ENCODE measurements at regions not wholly inside any gene's neighbourhood (a gene's known extent, or its start where the extent isn't known, plus 50 kb on each side); places are given as distances from the start of the nearest gene placed in this dataset.
"Not testable (repeated sequence)": the region's sequence is repeated elsewhere in the genome, so short reads cannot be mapped to it uniquely, and the experiment has no call there.

DNA sequence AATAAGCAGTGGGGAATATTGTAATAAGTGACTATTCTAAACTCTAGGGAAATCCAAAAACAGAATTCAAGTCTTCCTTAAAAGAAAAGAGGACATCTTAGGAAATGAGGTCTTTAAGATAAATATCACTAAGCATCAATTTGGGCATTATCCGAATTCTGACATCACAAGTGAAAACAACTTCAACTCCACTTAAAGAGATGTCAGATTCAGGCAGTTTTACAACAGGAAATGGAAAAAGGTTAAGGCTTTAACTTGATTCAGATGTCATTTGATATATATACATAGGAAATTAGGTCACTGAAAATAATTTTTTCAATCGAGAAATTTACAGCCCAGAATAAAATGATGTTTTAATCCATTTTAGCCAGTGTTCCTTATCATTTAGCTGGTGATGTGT lies 435.4 kb downstream of the SETD4 start:
- DNase-seq (ENCODE audit: low read depth in 4 of 4, low spot score in 3 of 4) = no peak

DNA sequence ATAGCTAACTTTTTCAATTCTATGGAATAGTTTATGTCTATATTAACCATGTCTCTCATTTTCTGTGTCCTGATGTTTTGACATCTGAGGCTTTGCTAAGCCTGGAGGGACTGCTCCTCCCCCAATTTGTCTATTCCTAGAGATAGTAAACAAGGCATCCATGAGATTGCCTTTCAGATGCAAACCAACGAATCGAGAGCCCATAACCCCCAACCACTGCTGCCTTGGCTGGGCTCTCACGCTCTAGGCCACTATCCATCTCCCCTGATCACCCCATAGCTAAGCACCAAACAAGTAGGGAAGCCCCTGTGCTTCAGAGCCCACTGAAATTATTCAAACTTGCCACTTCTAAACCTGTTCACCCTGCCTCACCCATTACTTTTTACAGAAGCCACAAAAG lies 437.7 kb downstream of the SETD4 start:
- no peak for DNase-seq (ENCODE audit: low read depth in 4 of 4, low spot score in 3 of 4)

DNA sequence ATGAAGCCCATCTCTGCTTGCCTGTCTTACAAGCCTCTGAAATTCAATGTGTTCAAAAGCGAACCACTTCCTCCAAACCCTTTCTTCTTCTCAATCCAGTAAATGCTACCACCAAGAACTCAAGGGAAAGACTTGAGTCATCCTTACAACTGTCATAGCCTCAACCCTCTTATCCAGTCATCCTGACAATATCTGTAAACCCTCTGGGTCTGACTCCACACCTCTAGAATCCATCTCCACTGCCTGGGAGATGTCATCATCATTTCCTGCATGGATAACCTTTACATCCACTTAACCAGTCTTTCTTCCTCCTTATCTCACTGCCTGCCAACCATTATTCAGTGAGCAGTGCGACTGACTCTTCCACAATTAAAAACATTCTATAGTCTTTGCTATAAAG lies 441.1 kb downstream of the SETD4 start:
- no peak for DNase-seq (ENCODE audit: low read depth in 4 of 4, low spot score in 3 of 4)

DNA sequence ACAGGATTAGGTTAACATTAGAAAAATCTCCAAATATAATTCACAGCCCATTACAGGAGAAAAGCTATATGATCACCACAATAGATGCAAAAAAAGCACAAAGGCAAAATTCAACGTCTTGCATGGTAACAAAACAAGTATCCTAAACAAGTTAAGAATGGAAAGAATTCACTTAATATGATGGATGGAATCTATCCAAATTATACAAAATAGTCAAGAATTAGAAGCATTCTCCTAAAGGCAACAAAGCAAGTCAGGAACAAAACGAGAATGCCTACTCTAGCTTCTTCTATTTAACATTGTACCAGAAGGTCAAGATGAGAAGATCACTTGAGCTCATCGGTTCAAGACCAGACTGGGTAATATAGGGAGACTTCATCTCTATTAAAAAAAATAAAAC lies 442.8 kb downstream of the SETD4 start:
- DNase-seq (ENCODE audit: low read depth in 4 of 4, low spot score in 3 of 4) = no peak

DNA sequence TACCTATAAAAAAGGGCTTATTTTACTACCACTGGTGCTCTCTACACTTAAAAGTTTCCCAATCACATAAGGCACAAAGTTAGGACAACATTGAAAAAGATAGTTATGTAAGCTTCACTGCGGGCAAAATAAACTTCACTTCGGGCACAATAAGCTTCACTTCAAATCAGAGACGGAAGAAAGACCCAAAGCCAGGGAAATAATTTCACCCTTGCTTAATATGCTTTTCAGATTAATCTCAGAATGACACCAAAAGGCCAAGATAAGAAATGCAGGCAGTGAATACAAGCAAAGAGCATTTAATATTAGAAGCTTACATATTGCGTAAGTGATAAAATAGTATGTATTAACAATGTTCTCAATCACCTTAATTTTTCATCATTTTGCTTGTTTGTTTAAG lies 444.2 kb downstream of the SETD4 start:
- DNase-seq (ENCODE audit: low read depth in 4 of 4, low spot score in 3 of 4) = peak in 1 of 4 donors; percentile 7

DNA sequence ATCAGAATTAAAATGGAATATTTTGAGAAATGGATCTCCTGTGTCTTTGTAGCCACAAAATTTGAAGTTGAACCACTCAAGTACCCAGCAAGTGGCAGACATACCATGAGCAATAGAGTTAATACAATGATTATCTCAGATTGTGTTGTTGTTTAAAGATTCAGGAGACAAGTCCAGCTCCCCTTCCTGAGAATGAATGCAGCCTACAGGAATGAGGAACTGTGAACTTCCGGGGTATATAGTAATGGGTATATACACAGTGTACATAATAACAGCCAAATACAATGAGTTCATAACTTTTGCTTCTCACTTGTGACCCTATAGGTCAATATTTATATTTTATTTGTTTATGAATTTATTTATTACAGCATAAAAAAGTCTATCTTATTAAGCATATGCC lies 445.0 kb downstream of the SETD4 start:
- DNase-seq (ENCODE audit: low read depth in 4 of 4, low spot score in 3 of 4) = no peak

DNA sequence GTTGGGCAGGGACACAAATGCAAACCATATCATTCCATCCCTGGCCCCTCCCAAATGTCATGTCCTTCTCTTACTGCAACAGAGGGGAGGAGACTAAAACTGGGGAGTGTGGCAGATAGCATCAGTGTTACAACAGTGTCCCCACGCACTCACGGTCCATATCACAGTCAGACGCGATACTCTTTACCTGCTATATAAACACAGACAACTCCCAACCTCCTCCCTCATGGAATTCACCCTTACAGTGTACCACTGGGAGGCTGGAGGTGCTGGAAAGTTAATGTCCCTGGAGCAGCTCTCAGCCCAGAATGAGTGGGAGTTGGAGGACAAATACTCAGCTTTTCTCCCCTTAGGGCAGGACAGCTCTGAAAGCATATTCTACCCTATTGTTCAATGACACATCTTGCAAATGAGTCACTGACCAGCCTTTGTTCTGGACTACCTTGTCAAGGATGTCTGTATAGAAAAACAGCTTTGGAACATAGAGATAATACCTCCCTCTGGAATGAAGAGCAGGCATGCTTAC lies 445.9 kb downstream of the SETD4 start:
- DNase-seq (ENCODE audit: low read depth in 4 of 4, low spot score in 3 of 4) = no peak

DNA sequence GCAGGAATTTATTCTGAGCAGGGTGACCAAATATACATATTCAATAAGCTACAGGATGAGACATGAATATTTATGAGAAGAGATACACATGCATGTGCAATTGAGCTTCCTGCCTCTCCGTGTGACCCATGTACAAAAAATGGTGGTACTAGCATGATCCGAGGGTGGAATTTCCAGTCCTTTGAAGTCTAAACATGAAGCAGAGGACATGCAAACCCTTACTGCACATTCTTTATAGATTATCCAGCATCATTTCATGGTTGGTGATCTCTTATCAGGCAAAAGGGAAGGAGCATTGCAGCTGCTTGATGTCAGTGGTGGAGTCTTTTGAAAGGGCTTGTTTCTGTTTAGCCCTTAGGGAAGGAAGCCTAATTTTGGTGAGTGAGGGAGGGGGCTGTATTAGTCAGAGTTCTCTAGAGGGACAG lies 448.6 kb downstream of the SETD4 start:
- no peak for DNase-seq (ENCODE audit: low read depth in 4 of 4, low spot score in 3 of 4)

DNA sequence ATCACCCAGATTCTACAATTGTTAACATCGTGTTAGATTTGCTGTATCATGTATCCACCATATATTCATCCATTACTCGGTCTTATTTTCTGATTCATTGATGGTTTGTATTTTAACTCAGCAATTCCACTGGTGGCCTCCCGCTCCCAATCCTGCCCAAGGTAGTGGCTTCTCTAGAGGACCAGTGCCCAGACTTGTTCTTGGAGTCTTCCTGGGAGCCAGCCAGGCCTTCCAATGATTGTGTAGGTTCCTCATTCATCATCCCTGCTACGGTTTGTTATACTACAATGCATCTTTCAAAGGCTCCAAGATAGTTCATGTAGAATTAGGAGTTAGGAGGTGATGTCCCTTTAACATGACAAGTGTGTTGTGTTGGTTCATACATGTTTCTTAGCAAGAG lies 451.1 kb downstream of the SETD4 start:
- DNase-seq (ENCODE audit: low read depth in 4 of 4, low spot score in 3 of 4) = no peak

DNA sequence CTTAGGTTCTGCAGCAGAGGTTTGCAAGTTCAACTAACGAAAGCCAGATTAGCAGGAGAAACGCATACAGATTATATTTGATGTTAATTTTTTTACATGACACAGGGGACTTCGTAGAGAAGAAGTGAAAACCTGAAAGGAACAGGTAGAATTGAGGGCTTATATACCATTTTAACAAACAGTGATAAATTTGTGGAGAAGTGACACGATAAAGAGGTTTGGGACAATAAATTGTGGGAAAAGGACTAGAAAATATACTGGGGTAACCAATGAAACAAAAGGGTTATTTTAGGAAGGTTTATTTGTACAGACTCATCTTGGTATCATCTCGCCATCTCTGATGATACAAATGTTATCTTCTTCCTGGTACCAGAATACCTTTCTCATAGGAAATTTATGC lies 452.9 kb downstream of the SETD4 start:
- DNase-seq (ENCODE audit: low read depth in 4 of 4, low spot score in 3 of 4) = no peak

DNA sequence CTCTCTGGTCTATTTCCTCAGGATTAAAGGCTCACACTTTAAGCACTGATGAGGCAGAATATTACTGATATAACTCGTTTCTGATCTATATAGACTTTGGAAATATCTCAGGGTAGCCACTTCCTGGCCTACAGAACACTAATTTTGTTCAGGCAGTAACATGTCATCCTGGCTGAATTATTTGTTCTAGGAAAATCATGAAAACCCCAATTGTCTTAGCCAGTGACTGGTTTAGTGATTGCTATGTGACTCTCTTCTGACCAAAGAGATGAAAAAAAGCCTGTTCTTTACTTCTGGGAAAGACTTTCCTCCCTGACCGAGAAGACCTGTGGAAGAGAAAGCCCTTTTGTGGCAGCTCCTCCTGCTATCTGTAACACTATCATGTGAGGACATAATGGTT lies 453.7 kb downstream of the SETD4 start:
- no peak for DNase-seq (ENCODE audit: low read depth in 4 of 4, low spot score in 3 of 4)

DNA sequence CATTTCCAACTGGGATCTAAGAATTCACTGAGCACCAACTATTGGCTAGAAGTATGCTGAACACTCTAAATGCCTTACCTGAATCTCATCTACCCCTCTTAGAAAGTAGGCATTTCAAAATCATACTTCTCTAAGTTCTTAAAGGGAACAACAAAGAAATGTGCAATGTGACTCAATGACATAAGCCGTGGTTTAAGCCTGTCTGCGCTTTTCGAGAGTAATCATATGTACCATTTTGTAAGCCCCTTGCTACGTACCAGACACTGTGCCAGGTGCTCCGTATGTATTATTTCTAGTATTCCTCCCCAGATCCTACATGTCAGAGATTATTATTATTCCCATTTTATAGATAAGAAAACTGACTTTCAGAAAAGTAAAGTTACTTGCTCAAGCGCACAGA lies 454.2 kb downstream of the SETD4 start:
- DNase-seq (ENCODE audit: low read depth in 4 of 4, low spot score in 3 of 4) = no peak

DNA sequence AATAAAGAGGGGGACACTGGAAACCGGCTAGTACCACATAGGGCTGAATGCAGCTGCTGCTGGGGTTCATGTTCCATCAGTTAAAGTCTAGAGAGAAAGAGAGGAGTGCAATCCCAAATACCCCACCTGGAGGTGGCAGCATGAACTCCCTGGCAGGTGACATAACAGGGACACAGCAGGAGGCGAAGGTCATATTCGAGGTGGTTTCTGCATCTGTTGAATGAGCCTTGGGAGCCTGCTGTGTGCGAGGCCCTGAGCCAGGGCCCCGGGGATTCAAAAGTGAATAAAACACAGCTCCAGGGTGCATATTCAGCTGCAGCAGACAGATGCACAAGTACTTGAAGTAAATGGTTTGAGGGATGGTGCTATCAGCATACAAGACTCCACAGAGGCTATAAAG lies 456.8 kb downstream of the SETD4 start:
- DNase-seq (ENCODE audit: low read depth in 4 of 4, low spot score in 3 of 4) = no peak

DNA sequence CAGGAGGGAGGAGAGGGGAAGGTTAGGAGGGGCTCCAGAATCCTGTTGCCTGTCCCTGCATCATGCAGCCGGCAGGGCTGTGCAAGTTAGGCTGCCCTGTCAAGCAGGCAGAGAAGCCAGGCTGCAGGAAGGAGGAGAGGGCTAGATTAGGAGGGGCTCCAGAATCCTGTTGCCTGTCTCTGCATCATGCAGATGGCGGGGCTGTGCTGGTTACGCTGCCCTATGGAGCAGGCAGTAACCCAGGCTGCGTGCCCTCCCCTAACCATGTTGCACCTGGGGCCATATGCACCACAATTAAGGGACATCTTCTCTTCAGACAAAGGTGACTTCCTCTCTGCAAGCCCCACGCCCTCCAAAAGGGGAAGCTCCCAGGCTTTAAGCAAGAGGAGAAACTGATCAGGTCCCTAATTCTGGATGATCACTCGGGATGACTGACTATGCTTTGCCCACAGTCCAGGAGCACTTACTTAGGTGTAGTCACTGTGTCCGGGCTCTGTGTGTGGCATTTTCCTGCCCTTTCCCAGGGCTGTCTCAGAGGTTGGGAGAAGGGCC lies 457.4 kb downstream of the SETD4 start:
- DNase-seq (ENCODE audit: low read depth in 4 of 4, low spot score in 3 of 4) = no peak

DNA sequence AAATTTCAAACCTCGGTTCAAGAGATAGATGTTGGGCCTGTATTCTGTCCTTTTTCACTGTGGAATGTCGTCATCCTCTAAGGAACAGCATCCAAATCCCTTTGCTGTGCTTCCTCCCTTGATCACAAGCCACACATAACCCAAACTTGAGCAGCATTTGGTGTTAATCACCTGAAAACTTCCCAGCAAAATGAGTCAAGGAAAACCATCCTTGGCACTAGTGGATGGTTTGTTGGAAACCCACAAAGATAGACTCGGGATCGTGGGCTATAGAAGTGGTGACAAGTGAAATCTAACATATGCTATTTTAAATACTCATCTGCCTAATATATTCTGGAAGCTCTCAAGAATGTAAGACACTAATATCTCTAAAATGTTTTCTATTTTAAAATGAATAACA lies 459.1 kb downstream of the SETD4 start:
- no peak for DNase-seq (ENCODE audit: low read depth in 4 of 4, low spot score in 3 of 4)

DNA sequence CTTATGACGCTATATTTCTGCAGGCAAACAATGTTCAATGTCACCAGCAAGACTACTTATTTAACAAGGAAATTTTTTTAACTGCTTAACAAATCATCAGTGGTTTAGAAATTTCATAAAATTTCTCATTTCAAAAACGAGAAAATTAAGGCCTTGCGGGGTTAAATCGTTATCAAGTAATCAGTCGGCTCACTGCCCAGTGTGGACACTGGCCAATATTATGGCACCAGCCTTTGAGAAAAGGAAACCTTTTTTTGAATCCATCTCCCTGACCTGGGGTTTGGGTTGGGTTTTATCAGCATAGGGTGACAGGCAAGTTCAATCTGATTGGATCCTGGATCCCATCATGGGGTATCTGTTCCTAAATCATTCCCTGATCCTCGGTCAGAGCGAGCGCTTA lies 461.2 kb downstream of the SETD4 start:
- DNase-seq (ENCODE audit: low read depth in 4 of 4, low spot score in 3 of 4) = no peak

DNA sequence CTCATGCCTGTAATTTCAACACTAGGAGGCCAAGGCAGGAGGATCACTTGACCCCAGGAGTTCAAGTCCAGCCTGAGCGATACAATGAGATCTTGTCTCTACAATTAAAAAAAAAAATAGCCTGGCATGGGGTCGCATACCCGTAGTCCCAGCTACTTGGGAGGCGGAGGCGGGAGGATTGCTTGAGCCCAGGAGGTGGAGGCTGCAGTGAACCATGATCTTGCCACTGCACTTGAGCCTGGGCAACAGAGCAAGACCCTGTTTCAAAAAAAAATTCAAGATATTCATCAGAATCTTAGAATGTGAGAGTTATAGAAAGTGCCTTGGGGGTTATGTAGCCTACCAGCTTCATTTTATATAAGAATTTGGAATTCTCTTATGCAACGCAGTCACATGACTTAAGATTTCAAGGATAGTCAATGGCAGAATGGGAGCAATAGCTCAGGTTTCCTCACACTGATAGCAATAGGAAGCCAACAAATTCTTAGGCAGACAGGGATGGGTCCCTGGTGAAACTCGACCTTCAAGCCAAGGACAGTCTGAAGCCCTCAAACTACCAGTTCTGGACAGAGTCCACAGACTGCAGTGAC lies 462.5 kb downstream of the SETD4 start:
- DNase-seq (ENCODE audit: low read depth in 4 of 4, low spot score in 3 of 4) = no peak

DNA sequence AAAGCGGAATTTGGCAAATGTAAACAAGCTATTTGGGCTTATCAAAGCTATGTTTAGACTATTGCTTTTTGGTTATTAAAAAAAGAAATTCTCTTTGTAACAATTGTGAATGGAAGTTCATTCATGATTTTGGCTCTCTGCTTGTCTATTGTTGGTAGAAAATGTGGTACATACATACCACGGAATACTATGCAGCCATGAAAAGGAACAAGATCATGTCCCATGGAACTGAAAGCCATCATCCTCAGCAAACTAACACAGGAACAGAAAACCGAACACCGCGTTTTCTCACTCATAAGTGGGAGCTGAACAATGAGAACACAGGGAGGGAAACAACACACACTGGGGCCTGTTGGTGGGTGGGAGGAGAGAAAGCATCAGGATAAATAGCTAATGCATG lies 465.4 kb downstream of the SETD4 start:
- no peak for DNase-seq (ENCODE audit: low read depth in 4 of 4, low spot score in 3 of 4)

DNA sequence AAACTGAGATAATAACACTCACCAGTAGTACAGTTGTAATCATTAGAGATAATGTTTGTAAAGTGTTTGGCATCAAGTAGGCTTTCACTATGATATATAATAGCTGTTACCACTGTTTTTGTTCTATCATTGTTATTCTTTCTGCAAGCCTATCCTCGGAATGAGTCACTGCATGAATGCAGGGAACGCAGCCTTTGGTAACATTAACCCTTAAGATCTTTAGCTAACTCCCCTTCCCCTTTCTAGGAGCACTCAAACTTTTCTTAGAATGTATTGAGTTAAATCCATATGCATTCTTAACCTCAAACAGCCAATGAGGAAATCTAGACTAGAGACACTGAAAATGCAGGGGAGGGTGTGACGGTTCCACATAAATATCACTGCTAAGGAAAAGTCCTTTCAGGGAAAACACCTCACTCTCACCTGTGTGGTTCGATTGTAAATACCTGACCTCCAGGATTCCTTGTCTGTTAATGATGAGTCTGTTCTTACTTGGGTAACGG lies 467.3 kb downstream of the SETD4 start:
- no peak for DNase-seq (ENCODE audit: low read depth in 4 of 4, low spot score in 3 of 4)

DNA sequence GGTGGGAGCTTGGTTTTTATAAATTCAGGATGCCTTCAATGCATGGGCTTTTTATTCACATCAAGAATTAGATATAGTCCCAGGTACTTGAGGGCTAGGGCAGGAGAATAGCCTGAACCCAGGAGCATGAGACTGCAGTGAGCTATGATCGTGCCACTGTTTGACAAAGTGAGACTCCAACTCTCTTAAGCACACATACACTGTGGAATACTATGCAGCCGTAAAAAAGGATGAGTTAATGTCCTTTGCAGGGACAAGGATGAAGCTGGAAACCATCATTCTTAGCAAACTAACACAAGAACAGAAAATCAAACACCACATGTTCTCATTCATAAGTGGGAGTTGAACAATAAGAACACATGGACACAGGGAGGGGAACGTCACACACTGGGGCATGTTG lies 470.0 kb downstream of the SETD4 start:
- DNase-seq (ENCODE audit: low read depth in 4 of 4, low spot score in 3 of 4) = not testable (repeated sequence)

DNA sequence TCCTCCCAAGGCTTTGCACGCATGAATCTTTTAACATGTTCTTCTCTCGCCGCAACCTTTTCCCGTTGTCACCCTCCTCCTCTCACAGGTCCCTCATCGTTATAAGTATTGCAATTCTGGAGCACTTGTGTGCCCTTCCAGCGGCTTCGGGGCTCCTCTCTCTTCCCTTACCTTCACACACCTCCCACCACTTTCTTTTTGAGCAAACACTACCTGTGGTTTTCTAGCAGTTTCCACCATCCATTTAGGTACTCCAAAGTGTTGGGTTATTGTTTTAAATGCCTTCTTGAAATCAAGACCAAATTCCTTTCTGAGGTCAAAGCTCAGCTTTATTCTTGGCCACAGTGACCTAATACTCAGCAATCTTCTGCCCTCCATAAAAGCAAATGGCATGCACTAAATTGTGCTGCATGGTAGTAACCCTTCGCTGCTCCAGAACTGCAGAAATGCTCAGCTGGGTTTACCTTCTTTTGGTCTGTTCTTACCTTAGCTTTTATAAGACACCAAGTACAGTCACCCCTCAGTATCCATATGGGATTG lies 472.4 kb downstream of the SETD4 start:
- DNase-seq (ENCODE audit: low read depth in 4 of 4, low spot score in 3 of 4) = no peak

DNA sequence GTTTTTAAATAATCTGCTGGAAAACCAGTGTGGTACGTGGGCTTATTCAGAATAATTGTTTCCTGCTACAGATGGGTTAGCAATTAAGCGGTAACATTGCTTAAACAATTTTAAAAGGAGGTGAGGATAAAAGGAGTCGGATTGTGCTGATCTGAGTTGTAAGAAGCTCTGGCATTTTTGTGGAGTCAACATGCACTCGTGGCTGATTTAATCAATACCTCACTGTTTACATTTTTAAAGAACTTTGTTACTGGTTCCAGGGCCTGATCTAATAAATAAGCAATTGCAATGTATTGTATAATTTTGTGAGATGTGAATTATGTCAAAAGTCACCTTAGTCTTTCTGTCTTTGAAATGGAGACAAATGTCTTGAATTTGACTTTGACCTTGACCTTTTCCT lies 474.0 kb downstream of the SETD4 start:
- DNase-seq (ENCODE audit: low read depth in 4 of 4, low spot score in 3 of 4) = no peak

Data from right renal pelvis (tissue), 4 donors.